GM21576 (cell line): ENCODE measurements at regions not wholly inside any gene's neighbourhood (a gene's known extent, or its start where the extent isn't known, plus 50 kb on each side); places are given as distances from the start of the nearest gene placed in this dataset.
"Not testable (repeated sequence)": the region's sequence is repeated elsewhere in the genome, so short reads cannot be mapped to it uniquely, and the experiment has no call there.

Experiments
- ATAC-seq: cut with Tn5 transposase; IDR thresholded peaks from one replicate; pipeline ENCODE4 v1.9.1; 2021; ENCODE audit warnings: mild to moderate bottlenecking, moderate library complexity; ENCODE audit not compliant: unreplicated experiment

DNA sequence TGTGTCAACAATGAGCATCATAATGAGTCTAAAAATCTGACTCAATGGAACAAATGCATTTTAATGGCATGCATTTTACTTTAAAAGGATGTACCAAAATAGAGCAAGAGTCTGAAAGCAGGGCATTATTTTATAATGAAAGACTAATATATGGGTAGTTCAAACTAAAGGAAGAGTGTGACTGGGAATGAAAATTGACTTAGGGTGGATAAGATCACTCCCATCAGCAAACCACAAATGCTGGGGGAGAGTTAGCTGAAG, 114.7 kb downstream of the SOX4 start:
- ATAC-seq: no peak

DNA sequence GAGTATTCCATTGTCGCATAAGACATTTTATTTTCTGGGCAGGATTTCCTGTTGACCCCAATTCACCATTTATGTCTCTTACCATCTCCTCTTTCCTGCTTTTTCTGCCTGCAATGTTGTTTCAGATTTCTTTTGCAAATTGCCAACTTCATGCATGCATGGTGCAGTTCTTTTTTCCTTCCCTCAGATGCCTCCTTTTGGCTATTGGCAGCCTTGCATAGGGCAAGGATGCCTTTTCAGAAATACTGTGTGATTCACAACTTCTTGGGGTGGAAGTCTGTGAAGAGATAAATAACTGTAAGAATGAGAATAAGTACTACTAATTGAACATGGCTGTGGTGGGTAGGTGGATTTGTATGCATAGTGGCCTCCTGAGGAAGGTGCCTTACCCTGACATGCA, 116.7 kb downstream of the SOX4 start:
- ATAC-seq: no peak

DNA sequence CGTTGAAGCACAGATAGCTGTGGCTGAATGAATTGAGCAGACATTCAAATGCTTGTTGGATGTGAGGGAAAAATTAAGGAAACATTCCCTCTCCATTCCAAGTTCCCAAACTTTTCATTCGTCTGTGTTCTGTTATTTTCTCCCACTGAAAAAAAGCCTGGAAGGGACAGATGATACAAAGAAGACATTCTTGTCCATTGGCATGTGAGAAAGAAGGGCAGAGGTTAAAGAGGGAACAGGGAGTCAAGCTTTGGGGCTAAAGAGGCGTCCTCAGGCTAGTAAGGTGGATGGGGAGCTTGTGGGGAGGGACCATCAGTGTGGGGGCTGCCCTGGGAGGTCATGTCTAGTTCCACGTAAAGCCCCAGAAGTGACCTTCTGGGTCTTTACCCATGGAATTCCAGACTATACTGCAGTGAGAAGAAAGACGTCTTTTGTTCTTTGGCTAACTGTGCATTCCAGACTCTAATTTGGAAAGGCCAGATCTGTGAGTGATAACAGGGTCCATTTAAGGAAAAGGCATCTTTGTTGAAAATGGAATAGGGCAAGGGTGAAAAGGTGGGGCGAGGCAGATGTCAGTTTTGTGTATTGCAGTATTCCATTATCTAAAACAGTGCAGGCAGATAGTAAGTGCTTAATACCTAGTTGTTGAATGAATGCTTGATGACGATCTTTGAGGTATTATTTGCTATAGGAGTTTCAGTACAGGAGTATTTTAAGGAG, 117.5 kb downstream of the SOX4 start:
- ATAC-seq: no peak

DNA sequence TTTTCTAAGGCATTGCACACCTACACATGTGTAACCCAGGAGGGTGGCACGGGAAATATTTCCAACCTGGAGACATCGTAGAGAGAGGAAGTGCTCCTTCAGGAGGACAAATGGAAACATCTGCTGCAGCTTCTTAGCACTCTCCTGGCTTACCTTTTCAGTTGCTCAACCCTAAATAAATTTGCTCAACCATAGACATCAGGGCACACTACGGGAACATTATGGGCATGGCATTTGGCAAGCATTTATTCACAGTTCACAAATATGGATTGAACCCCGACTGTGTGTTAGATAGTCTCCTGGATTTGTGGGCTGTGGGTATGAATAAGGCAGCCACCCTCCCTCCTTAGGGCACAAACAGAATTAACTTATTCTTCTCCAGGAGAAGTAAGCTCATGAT, 118.7 kb downstream of the SOX4 start:
- ATAC-seq: no peak

DNA sequence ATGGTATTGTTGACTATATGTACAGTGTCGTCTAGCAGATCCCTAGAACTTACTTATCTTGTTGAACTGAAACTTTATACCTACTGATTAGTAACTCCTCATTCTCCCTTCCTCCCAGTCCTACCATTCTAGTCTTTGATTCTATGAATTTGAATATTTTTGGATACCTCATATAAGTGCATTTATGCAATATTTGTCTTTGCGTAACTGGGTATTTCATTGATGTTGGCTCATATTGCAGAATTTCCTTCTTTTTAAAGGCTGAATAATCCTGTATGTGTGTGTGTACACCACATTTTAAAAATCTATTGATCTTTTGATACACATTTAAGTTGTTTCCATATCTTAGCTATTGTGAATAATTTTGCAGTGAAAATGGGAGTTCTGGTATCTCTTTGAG, 119.9 kb downstream of the SOX4 start:
- no peak for ATAC-seq

DNA sequence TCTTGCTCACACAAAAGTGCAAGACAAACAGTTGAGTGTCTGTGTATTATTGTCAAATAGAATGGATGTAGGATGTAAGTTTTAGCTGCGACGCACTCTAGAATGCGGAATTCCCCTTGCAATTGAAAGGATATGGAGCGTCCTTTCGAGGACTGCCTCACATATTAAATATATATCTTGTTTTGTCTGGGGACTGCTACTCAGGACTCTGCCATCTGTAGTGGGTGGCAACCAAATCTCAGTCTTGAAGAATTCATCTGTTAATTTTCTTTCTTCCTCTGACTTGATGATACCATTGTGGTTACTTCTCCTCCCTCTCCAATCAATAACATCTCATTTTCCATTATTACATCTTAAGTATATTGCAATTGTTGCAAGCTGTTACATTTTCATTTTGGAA, 121.6 kb downstream of the SOX4 start:
- ATAC-seq: no peak

DNA sequence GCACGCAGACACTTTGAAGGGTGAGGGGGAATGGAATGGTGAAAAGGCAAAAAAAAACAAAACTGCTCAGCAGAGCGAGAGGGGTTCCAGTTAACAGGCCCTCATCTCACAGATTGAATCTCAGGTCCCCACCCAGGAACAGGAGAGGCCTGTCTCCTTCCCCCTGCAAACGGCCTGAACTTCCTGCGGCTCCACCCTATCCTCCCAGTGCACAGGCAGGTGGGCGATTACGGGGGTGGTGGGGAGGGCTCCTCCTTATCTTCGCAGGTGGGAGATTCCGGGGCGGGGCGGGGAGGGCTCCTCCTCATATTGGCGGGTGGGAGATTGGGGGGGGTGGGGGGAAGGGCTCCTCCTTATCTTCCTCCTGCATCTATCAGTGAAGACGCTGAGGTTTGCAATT, 129.0 kb downstream of the SOX4 start:
- ATAC-seq: no peak

DNA sequence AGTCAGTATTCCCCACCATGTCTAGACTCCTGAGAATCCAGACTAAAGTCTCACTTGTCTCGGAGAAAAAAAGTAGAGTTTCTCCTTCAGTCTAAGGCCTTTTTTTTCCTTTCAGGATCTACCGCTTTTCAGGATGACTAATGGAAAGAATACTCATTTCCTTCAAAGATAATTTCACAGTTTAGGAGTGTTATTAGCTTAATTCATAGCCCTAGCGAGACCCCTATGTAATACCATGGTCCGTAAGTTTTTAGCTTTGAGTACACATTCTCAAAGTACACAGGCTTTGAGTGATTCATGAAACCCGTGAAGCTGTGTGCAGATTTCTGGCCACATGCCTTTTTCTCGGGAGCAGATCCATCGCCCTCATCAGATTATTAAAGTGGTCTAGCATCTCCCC, 133.1 kb downstream of the SOX4 start:
- no peak for ATAC-seq

DNA sequence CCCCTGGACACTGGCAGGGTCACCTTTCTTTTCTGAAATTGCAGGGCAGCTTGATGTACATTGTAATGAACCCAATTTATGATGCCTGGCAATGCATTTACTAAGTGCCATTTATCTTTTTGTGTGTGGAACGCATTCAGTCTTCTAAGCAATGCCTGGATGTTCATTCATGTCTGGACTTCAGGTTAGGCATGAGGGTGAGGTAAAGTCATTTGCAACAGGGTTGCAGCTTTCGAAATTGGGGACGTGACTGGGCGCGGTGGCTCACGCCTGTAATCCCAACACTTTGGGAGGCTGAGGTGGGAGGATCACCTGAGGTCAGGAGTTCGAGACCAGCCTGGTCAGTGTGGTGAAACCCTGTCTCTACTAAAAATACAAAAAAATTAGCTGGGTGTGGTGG, 134.6 kb downstream of the SOX4 start:
- no peak for ATAC-seq

DNA sequence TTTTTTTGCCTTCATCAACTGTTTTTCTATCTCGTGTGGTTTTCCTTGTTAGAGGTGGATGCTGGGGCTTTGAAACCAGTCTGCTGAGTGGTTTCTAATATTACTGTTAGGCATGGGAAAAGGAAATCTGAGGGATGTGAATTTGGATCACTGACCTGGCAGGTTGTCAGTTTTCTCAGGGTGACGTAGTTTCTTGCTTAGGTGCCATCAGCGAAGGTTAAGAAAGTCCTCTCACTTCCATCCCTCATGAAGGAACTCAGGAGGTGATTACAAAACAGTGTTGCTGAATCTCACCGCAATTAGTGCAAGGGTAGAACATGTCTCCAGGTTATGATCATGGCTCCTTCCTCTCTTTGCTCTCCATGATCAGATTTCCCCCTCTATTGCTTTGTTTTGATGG, 135.9 kb downstream of the SOX4 start:
- ATAC-seq: no peak

DNA sequence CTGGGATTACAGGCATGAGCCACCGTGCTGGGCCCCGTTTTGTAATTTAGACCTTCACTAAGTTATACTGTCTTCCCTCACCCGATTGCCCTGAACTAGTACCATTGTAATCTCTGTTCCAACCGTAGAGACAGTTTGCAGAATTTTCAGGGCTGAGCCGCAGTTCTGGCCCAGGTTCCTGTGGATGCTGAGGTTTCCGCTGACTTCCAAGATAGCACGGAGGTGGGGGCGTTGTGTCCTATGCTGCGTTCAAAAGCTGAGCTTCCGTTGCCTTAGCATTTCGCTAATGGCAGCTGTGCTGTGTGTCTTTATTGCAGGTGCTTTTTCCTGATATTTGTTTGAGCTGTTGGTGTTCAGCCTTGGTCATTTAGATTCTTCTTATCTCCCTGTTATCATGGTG, 137.0 kb downstream of the SOX4 start:
- no peak for ATAC-seq

DNA sequence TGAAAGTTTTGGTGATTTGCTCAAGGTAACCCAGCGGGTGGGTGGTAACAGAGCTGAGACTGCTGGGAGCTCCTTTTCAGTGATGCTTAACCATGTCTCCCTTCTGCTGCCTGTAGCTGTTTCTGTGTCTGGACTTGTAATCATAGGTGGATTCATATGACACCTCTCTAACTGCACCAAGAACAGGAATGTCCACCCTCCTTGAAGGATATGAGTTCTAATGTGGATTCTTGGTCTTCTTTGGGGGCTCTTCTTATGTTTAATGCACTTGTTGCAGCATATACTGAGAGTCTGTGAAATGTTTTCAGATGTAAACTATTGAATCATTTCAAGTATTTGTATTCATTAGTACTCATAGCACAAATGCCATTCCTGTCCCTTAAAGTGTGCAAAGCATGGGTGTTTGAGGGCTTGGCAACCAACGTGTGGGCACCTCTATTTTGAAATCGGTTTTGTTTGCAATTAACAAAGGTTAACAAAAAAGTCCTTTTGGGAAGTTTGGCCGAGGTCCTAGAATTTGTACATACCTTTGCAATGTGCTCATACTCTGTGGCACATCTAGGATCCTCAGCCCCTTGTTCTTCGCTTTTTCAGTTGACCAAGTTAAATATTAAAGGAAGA, 138.0 kb downstream of the SOX4 start:
- ATAC-seq: no peak

DNA sequence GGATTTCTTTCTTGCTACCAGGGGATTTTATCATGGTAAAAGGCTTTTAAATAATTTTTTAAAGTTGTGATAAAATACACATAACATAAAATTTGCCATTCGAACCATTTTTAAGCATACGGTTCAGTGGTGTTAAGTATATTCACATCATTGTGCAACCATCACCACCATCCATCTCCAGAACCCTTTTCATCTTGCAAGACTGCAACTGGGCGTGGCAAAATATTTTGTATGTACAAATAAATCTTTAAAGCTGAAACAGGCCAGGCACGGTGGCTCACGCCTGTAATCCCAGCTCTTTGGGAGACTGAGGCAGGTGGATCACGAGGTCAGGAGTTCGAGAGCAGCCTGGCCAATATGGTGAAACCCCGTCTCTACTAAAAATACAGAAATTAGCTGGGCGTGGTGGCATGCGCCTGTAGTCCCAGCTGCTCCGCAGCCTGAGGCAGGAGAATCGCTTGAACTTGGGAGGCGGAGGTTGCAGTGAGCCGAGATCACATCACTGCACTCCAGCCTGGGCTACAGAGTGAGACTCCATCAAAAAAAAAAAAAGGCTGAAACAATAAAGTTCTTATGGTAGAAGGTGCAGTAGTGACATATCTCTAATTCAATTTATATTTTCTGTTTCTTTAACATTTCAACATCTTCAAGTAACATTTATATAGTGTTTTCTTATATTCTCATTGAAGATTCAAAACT, 138.6 kb downstream of the SOX4 start:
- not testable (repeated sequence) for ATAC-seq

DNA sequence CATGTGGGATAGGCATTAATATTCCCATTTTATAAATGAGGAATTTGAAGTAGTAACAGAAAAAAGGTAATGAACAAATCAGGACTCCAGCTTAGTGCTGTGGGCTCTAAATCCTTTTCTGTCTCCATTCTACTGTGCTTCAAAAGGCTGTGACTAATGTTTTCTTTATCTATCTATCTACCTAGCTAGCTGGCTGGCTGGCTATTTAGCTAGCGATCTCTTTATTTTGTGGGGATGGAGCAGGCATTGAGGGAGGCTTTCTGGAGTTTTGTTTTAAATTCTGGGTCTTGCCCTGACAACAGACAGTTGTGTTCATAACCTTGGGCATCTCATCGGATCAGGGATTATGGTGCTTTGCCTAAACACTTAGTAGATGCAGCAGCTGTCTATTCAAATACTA, 139.2 kb downstream of the SOX4 start:
- ATAC-seq: no peak

DNA sequence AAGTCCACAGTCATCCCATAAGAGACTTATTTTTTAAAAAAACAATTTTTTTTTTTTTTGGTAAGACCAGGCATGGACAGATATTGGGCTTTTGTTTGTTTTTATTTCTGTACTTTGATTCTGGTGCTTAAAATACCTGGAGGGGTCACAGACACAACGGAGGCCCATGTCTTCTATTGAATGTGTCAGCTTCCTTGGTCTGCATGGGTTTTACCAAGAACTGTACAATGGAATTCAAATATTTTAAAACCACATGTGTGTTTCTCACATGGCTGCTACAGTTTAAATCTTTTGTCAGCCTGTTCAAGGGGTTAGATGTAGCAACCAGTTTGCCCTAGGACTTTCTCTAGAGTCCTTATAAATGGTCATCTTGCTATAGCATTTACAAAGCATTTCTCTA, 139.8 kb downstream of the SOX4 start:
- ATAC-seq: no peak

DNA sequence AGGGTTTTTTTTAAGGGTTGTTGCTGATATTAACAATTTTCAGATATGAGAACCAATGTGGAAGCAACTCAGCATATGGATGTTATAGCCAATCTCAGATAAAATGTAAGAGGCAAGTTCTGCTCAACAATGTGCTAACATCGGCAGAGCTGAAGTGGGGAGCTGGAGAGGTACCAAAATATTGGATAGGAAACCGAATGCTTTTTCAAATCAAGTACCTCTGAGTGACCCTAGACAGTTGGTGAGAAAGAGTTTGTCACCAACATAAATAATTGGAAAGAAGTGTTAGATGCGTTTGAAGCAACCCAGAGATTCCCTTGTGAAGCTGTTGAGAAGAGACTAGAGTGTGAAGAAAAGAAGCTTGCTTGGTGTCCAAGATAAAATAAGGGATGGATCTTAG, 140.7 kb downstream of the SOX4 start:
- ATAC-seq: no peak

DNA sequence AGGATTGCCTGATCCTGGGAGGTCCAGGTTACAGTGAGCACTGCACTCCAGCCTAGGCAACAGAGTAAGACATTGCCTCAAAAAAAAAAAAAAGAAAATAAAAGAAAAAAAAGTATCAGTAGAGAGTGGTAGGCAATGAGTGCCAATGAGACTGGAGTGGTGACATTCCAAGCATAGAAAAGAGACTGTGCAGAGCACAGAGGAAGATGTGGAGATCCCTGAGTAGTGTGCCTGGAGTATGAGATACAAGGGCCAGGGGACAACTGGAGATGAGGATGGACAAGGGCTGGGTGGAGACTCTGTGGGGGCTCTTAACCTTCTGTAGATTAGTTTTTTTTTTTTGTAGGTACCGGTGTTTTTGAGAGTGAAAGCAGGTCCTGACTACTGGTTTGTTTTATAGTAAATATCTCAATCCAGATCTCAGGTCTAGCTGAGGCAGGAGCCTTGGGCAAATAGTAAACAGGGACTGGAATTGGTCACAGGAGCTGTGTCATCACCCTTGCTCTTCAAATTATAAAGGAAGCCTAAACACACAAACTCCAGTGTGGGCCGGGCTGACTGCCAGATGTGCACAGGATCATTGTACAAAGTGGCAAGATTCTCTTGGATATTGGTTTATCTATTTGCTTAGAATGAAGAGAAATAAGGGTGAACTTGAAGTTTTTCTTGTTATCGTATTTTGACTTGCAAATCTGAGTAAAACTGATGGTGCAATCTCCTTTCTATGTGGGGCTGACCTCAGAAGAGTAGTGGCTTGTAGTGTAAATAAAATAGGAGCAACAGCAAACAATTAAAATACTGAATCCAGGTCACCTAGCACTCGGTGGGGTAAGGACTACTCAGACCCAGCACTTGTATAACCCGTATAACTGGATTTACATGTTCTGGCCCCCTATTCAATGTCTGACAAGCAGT, 144.9 kb downstream of the SOX4 start:
- ATAC-seq: no peak

DNA sequence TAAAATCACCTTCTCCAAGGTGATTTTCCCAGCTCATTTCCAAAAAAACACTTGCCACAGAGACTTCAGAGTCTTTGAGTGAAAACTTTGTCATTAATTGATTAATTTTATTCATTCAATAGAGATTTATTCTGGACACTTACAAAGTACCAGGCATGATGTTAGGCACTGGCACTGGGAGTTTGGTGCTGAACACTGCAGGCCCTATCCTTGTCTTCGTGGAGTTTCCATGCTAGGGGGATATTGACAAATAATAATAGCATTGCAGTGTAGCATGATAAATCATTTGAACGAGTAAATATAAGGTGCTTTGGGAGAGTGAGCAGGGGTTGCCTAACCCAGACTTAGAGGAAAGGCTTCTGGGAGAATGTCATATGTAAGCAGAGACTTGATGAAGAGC, 145.7 kb downstream of the SOX4 start:
- no peak for ATAC-seq

DNA sequence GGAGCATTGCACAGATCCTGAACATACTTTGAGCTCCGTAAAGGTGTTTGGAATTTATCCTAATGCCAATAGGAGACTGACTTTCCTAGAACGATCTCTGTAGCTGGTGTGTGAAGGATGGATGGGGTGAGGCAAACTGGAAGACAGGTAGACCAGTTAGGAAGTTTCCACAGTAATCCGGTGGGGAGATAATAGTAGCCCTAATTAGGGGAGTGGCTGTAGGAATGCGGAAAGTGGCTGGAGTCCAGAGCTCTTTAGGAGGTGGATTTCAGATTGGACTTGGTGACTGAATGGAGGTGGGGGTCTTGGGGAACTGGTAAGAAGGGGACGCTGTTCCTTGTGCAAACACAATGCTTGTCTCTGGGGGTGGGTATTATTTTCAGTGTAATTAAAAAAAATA, 146.3 kb downstream of the SOX4 start:
- ATAC-seq: no peak

DNA sequence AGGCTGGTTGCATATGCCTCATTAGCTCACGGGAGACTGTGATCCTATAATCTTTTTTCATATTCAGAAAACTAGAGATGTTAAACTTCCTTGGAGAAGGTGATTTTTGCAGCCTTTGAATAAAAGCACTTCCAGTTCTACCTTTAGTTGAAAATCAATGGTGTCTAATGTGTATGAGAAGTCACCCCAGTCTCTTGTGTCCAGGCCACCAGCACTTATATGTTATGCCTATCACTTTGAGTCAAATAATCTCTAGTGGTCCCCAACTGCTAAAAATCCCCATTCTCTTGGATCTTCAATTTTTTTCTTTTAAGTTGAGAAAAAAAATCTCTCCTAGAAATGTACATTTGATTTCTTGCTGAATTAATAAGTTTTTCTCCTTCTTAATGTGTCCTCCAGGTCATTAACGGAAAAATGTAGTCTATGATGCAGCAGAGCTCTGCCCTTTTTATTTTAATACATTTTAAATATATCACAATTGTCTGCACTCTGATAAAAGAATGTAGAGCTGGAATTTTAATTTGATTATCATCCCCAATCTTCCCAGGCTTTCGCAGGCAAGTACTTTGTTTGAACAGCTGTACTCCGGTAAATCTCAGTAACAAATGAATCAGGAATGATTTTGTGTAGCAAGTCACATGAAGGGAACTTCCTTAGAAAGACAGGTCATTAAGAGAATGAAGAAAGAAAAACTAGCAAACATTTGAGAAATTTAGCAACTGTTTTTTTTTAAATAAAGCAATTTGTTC, 147.0 kb downstream of the SOX4 start:
- ATAC-seq: no peak
